ENCODE measurements at regions not wholly inside any gene's neighbourhood (a gene's known extent, or its start where the extent isn't known, plus 50 kb on each side); places are given as distances from the start of the nearest gene placed in this dataset.
"Not testable (repeated sequence)": the region's sequence is repeated elsewhere in the genome, so short reads cannot be mapped to it uniquely, and the experiment has no call there.

GRCh38 chr6:141562851-141563763 is 569.6 kb upstream of the GJE1 start:
- DNase-seq (ENCODE audit: low read depth), result peak; percentile 86

GRCh38 chr6:141562186-141562811 is 570.4 kb upstream of the GJE1 start:
- DNase-seq (ENCODE audit: low read depth), result no peak

- DNase-seq (ENCODE audit: low read depth), result no peak
Observed at GRCh38 chr6:141561154-141561553, 571.6 kb upstream of the GJE1 start.

GRCh38 chr6:141552463-141552862 is 580.3 kb upstream of the GJE1 start:
- DNase-seq (ENCODE audit: low read depth), result no peak

GRCh38 chr6:141552031-141552430 is 580.7 kb upstream of the GJE1 start:
- no peak for DNase-seq (ENCODE audit: low read depth)

- DNase-seq (ENCODE audit: low read depth), result no peak
Observed at GRCh38 chr6:141551318-141551717, 581.4 kb upstream of the GJE1 start.

GRCh38 chr6:141550471-141550870 is 582.3 kb upstream of the GJE1 start:
- no peak for DNase-seq (ENCODE audit: low read depth)

- DNase-seq (ENCODE audit: low read depth), result no peak
Observed at GRCh38 chr6:141548966-141549365, 583.8 kb upstream of the GJE1 start.

GRCh38 chr6:141541581-141542324 is 591.0 kb upstream of the GJE1 start:
- DNase-seq (ENCODE audit: low read depth), result no peak

GRCh38 chr6:141540207-141540606 is 592.5 kb upstream of the GJE1 start:
- DNase-seq (ENCODE audit: low read depth), result no peak

GRCh38 chr6:141539617-141540016 is 593.1 kb upstream of the GJE1 start:
- DNase-seq (ENCODE audit: low read depth), result no peak

GRCh38 chr6:141532211-141532610 is 600.5 kb upstream of the GJE1 start:
- no peak for DNase-seq (ENCODE audit: low read depth)

- DNase-seq (ENCODE audit: low read depth), result no peak
Observed at GRCh38 chr6:141531040-141531439, 601.7 kb upstream of the GJE1 start.

GRCh38 chr6:141528596-141528995 is 604.1 kb upstream of the GJE1 start:
- DNase-seq (ENCODE audit: low read depth), result no peak

- DNase-seq (ENCODE audit: low read depth), result no peak
Observed at GRCh38 chr6:141526985-141527384, 605.7 kb upstream of the GJE1 start.

- peak; percentile 31 for DNase-seq (ENCODE audit: low read depth)
Observed at GRCh38 chr6:141521440-141521839, 611.3 kb upstream of the GJE1 start.

- no peak for DNase-seq (ENCODE audit: low read depth)
Observed at GRCh38 chr6:141513830-141514229, 618.9 kb upstream of the GJE1 start.

GRCh38 chr6:141510803-141511202 is 621.9 kb upstream of the GJE1 start:
- no peak for DNase-seq (ENCODE audit: low read depth)

- DNase-seq (ENCODE audit: low read depth), result not testable (repeated sequence)
Observed at GRCh38 chr6:141506062-141506461, 626.7 kb upstream of the GJE1 start.

- not testable (repeated sequence) for DNase-seq (ENCODE audit: low read depth)
Observed at GRCh38 chr6:141504318-141504717, 628.4 kb upstream of the GJE1 start.

GRCh38 chr6:141501616-141502015 is 631.1 kb upstream of the GJE1 start:
- no peak for DNase-seq (ENCODE audit: low read depth)

- no peak for DNase-seq (ENCODE audit: low read depth)
Observed at GRCh38 chr6:141498977-141499376, 633.7 kb upstream of the GJE1 start.
